GM12865 (cell line): ENCODE measurements at regions not wholly inside any gene's neighbourhood (a gene's known extent, or its start where the extent isn't known, plus 50 kb on each side); places are given as distances from the start of the nearest gene placed in this dataset.
"Not testable (repeated sequence)": the region's sequence is repeated elsewhere in the genome, so short reads cannot be mapped to it uniquely, and the experiment has no call there.

Experiments used
- DNase-seq: peaks from one replicate; pipeline ENCODE4 v3.0.0; 2010; ENCODE audit warnings: low read depth
- H3K4me3 ChIP-seq: 2 replicates; pipeline ENCODE4 v1.5.1; 2011; ENCODE audit warnings: mild to moderate bottlenecking, low read depth, low read length, control low read depth
- CTCF ChIP-seq: IDR thresholded peaks from 2 replicates; pipeline ENCODE4 v1.5.1; 2011; ENCODE audit warnings: low read length, control low read depth, low read depth, inconsistent platforms; ENCODE audit not compliant: insufficient read depth; ENCODE audit errors: missing control alignments

- TF ChIP-seq CTCF, result no peak
Observed at GRCh38 chr2:78218066-78218465, 695.9 kb upstream of the LRRTM4 start.

GRCh38 chr2:78237704-78238103, 715.5 kb upstream of the LRRTM4 start:
- DNase-seq, result no peak
- no peak for TF ChIP-seq CTCF
- H3K4me3 ChIP-seq, result no peak overlapping the region

More at GRCh38 chr2:78218066-78218465, 695.9 kb upstream of the LRRTM4 start:
- H3K4me3 ChIP-seq, result no peak overlapping the region
- no peak for DNase-seq

- DNase-seq, result no peak
- H3K4me3 ChIP-seq, result no peak overlapping the region
- no peak for TF ChIP-seq CTCF
Observed at GRCh38 chr2:78245394-78246135, 723.4 kb upstream of the LRRTM4 start.

GRCh38 chr2:78251708-78252107, 729.5 kb upstream of the LRRTM4 start:
- TF ChIP-seq CTCF, result no peak

GRCh38 chr2:78260861-78261260, 738.7 kb upstream of the LRRTM4 start:
- TF ChIP-seq CTCF, result no peak
- DNase-seq, result no peak
- H3K4me3 ChIP-seq, result no peak overlapping the region

More at GRCh38 chr2:78251708-78252107, 729.5 kb upstream of the LRRTM4 start:
- DNase-seq, result no peak
- H3K4me3 ChIP-seq, result no peak overlapping the region

GRCh38 chr2:78261454-78261853, 739.3 kb upstream of the LRRTM4 start:
- DNase-seq, result no peak
- TF ChIP-seq CTCF, result no peak
- H3K4me3 ChIP-seq, result no peak overlapping the region

- DNase-seq, H3K4me3 ChIP-seq: not testable (repeated sequence)
Observed at GRCh38 chr2:78262089-78262488, 739.9 kb upstream of the LRRTM4 start.
